Renal cortical epithelial cell (primary cell): ENCODE measurements at regions not wholly inside any gene's neighbourhood (a gene's known extent, or its start where the extent isn't known, plus 50 kb on each side); places are given as distances from the start of the nearest gene placed in this dataset.

Experiments
- DNase-seq: peaks from one replicate; pipeline ENCODE4 v3.0.0-alpha.2; 2011; ENCODE audit warnings: low read depth

DNA sequence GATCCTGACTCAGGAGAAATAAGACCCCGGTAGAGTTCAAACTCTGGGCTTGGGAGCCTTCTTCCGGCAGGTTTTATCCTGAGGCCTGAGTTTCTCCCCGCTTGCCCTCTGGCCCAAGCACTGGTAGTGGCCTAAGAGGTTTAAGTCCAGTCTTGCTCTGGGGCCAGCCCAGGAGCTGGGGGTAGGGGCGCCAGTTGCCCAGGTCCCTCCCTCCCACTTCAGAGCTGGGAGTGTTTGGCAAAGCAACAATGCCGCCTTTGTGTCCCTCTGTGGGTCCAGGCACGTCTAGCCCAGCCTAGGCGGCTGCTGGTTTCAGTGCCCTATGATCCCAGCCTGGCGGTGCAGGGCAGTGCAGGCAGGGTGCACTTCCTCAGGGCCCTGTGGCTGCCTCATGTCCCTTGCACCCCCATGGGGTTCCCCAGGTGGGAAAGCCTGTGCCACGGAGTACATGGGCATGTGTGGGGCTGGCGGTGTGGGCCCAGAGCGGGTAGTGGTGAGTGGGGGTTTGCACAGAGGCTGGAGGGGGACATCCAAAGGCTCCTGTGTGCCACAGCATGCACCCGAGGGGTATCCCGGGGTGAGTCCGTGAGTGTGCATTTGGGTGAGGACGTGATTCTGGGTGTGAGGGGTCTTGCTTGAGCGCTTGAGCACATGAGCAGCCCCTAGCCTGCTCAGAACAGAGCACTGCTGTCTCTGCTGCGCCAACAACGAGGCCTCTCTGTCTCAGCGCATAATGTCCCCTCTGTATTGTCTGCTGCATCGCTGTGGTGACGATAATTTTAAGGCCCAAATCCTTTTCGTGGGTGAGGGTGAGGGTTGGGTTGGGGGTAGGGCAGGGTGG, 61.7 kb upstream of the PSD2 start:
- DNase-seq, result peak; percentile 36

- DNase-seq, result no peak
Observed at GRCh38 chr5:139734539-139734916, 61.1 kb upstream of the PSD2 start.

- no peak for DNase-seq
Observed at GRCh38 chr5:139738193-139739149, 57.1 kb upstream of the PSD2 start.

DNA sequence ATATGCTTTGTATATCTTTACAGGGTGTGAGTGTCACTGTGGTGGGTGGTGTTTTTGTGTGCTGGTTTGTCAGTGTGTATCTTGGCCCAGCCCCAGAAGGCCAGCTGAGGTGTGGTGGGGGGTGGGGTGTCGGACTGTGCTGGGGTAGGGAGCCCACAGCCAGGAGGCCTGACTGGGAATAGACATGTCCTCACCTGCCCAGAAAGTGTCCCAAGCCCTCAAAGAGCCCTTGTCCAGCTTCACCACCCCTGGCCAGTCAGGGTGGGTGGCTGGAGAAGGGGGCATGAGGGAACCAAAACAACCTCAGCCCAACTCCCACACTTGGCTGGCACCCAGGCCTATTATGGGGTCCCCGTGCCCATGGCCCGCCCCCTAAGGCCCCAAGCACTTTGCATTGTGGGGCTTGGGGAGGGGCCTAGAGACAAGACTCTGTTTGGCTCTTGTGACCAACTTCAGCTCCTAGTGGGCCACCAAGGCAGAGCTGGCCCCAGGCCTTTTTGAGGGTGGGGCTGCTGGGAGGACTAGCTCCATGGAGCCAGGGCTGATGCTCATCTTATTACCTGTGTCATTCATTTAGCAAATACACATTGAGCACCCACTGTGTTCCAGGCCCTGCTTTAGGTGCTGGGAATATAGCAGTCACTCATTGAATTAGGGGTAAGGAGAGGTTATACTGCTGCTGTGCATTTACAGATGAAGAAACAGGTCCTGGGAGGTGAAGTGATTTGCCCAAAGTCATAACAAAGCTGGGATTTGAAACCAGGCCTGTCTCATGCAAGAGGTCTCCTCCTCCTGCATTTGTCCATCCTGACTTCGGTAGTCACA, 56.2 kb upstream of the PSD2 start:
- DNase-seq, result no peak

DNA sequence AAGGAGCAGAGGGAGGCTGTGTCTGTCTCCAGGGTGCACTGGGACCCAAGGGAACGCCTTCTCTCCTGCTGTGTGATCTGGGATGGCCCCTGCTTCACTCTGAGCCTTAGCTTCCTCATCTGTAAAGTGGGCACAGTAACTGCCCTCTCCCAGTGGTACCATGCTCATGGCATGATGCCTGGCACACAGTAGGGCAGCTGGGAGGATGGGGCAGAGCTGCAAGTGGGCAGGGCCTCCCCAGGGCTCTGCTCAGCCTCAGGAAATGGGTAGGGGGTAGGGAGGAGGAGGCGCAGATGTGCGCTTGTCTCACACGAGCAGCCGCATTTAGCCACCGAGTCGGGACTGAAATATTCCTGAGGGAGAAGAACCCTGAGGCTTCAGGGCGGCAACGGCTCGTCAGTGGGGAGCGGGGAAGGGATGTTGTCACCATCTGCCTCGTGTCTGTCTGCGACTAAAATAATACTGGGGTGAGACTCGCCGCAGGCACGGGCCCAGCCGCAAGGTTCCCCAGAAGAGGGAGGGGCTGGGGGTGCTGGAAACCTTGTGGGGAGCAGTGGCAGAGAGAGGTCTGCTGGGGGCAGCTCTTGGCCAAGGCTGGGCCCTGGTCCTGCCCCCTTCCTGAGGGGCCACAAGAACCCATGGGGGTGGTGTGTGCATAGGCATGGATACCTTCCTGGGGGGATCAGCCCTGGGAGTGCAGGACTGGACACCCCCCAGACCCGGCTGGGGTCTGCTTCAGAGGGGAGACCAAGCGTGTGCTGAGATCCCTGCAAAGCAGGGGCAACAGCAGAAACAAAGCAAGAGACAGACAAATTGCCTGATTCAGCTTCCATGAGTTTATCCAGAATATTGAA, 55.2 kb upstream of the PSD2 start:
- no peak for DNase-seq

DNA sequence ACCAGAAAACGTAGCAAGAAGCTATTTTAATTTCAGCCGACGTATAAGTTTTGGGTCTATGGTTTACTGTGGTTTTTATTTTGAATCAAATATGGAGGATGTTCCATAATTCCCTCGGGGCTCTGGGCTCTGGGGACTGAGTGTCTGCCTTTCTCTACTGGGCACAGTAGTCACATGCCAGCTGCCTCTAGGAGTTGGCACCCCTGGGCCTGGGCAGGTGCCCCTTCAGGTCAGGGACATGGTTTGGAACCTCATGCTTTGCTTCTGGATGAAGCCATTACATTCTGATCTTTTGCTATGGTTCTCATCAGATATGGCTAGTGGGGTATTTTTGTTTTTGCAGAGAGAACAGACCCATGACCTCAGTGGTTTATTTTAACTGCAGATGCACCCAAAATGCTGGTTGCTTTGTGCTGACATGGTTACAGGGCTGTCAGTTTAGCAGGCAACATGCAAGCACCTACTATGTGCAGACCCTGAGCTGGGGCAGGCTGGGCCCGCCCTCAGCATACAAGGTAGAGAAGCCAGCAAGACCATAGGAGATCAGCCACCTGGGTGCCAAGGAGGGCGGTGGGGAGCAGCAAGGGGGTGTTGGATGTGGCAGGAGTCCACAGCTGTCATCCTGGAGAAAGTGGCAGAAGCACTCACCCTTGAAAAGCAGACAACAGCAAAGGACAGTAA, 54.5 kb upstream of the PSD2 start:
- no peak for DNase-seq

- DNase-seq, result no peak
Observed at GRCh38 chr5:139741823-139742172, 53.8 kb upstream of the PSD2 start.

GRCh38 chr5:139742173-139742903, 53.3 kb upstream of the PSD2 start:
- DNase-seq, result no peak

GRCh38 chr5:139743001-139743771, 52.4 kb upstream of the PSD2 start:
- no peak for DNase-seq

GRCh38 chr5:139743804-139744203, 51.8 kb upstream of the PSD2 start:
- DNase-seq, result no peak

DNA sequence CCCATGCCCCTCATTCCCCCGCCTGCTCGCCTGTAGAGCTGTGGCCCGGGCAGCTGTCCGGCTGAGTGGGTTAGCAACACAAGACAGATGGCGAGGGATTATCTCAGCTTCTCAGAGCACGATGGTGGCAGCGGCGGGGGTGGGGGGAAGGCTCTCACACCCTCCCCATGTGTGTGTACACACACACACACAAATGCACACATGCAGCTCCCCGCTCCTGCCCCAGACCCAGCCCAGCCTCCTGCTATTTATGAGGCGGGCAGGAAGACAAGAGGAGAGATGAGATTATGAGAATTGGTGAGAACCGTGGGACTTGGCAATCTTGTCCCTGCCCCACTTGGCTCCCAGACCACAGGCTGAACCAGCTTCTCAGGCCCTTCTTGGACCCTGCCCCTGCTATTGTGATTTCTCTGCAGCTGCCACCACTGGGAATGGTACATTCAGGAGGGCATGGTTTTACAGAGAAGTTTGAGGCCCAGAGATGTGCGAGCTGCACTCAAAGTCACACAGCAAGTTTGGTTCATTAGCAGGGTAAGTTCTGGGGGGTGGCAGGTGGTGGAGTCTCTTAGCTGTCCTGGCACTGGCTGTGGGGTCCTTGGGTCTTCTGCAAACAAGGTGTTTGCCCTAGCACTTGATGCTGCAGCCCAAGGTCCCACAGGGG, 51.0 kb upstream of the PSD2 start:
- DNase-seq, result no peak

GRCh38 chr5:139745132-139745799, 50.3 kb upstream of the PSD2 start:
- DNase-seq, result peak; percentile 94

GRCh38 chr5:139745800-139746690, 49.6 kb upstream of the PSD2 start:
- DNase-seq, result peak; percentile 86
